ENCODE measurements at regions not wholly inside any gene's neighbourhood (a gene's known extent, or its start where the extent isn't known, plus 50 kb on each side); places are given as distances from the start of the nearest gene placed in this dataset.
"Not testable (repeated sequence)": the region's sequence is repeated elsewhere in the genome, so short reads cannot be mapped to it uniquely, and the experiment has no call there.

GRCh38 chr1:198986442-198986841, 347.6 kb downstream of the PTPRC start:
- no peak for DNase-seq

DNA sequence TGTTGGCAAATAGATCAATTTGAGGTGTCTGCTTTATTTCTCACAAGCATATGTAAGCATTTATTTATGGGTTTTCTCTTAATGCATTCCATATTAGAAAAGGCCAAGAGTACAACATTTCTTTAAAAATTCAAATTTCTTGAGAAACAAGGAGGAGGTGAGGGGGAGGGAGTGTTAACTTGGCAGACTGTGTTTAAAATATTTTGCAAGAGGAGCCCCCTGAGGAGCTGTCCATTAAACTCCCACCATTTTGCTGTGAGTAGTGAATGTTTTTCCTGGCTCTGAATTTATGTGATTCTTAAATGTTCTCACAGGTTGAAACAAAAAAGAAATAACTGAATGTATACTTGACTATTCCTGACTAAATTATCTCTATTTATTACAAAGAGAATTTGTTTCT, 363.8 kb downstream of the PTPRC start:
- DNase-seq: no peak

DNA sequence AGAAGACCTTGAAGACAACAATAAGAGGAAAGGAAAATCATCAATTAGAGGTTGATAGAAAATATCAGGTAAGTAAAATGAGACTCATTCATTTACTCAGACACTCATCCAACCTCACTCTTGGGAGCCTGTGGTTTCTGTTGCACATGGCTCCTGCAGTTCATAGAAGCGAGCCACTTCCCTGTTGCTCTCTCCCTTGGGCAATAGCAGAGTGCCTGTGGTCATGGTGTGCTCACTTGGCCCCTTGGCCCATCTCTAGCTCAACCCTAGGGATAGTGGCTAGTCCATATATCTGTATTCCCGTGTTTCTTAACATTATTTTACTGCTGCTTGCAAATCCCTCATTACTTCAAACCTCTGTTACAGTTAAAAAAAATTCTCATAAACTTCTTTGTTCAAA, 368.6 kb downstream of the PTPRC start:
- DNase-seq: no peak

DNA sequence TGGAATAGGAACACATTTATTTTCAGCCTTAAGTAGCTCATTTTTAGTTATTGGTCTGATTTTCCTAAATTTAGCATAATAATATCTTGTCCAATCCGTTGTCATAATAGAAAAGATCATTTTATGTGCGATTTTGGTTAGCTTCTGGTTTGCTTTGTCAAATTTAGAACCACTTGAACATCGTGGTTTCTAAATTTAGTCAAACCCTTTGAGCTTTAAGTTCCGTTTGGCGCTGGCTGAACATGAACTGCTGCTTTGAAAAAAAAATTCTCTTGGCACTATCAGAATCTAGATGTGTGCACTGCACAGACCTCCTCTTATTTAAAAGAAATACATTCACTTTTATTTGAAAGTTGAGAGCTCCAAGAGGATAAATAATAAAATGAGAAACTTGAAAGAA, 370.6 kb downstream of the PTPRC start:
- DNase-seq: no peak

DNA sequence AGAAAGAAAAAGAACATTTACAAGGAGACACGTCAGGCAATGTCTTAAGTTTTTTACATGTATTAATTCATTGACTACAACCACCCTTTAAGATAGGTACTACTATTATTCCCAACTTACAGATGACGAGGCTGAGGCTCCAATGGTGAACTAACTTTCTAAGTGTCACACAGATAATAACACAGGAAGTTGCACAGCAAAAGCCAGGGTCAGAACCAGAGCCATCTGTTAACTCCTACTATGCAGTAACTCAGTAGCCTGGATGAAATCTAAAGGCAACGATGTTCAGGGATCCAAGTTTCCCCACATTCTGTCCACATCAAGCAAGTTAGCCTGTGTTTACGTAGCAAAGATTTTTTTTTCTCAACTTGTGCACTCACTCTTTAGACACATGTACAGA, 371.7 kb downstream of the PTPRC start:
- no peak for DNase-seq

DNA sequence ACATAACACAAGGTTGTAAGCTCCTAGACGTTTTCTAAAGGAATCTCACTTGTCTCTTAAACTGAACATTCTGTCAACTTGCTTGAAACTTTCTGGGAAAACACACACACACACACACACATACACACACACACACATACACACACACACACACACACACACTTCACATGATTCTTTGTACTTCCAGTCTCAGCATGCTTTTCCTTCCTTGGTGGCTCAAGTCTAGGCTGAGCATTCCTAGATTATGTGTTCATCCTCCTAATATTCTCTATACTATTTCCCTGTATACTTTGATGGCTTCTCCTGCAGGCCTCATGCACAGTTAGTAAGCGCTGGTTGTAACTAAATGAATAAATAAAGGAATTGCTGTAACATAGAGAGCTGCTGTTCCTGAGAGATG, 372.1 kb downstream of the PTPRC start:
- DNase-seq: no peak

GRCh38 chr1:199015799-199016198, 377.0 kb downstream of the PTPRC start:
- no peak for DNase-seq

GRCh38 chr1:199018471-199019135, 379.8 kb downstream of the PTPRC start:
- DNase-seq: no peak

DNA sequence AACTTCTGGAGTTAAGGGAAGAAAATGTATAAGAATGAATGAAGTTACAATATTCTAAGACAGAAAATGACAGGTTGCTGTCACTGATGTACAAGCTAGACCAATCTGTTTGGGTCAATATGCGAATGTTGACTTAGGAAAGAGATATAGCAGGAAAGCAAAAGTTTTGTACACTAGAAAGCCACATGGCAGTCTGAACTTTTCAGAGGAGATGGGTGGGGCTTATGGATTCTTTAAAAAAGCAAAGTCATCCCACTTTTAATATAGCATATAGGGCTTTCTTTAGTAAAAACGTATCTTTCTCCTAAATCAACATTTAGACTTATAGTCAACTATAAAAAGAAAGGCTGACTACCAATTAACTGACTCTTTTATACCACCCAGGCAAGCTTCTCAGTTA, 381.2 kb downstream of the PTPRC start:
- no peak for DNase-seq

DNA sequence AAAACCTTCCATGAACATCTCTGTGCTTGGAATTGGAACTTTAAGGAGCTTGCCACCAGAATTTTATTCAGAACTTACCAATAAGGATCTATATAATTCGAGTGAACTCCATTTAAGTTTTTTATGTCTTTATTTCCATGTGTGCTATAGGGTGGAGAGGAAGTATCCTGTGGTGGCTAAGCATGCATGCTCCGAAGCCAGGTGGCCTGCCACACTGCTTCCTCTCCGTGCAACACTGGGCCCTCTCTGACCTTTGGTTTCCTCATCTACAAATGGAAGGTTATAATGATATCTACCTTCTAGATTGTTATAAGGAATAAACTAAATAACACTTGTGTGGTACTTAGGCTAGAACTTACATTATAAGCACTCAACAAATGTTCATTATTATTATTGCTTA, 382.1 kb downstream of the PTPRC start:
- DNase-seq: no peak

DNA sequence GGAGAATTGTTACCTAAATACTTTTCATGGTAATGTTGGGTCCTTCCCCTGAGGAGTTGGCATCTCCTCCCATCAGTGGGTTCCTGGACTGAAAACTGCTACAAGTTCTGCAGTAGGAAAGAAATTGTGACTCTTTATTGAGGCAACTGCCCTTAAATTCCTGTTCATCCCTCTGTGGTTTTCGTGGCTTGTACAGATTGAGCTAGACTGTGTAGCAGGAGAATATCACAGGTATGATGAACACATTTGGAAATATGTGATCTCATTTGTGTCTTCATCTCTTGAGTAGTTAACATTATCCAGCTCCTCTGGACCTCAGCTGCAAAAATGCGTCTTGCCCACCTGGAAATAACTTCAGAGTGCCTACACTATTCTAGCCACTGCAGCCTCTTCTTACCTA, 390.6 kb downstream of the PTPRC start:
- no peak for DNase-seq

DNA sequence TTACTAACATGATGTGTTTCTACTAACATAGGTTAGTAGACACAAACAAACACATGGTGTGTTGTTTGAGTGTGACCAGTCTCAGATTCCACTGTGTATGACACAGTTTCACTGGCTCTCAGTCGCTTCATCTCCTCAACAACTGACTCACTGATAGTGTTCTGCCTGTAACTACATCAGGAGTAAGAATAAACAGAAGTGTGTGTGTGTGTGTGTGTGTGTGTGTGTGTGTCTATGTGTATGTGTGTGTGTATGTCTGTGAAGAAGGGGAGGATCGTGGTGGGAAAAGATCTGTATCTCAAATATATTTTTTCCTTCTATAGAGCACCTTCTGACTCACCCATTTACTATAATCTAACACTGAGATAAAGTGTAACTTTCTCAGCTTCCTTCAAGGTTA, 391.0 kb downstream of the PTPRC start:
- DNase-seq: no peak

- DNase-seq: not testable (repeated sequence)
Measured at GRCh38 chr1:199030541-199030940, 391.7 kb downstream of the PTPRC start.

- not testable (repeated sequence) for DNase-seq
Measured at GRCh38 chr1:199031170-199031569, 392.3 kb downstream of the PTPRC start.

DNA sequence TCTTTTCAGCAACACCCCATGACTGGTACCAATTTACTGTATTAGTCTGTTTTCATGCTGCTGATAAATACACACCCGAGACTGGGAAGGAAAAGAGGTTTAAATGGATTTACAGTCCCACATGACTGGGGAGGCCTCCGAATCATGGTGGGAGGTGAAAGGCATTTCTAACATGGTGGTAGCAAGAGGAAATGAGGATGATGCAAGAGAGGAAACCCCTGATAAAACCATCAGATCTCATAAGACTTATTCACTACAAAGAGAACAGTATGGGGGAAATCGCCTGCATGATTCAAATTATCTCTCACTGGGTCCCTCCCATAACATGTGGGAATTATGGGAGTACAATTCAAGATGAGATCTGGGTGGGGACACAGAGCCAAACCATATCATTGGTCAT, 393.6 kb downstream of the PTPRC start:
- not testable (repeated sequence) for DNase-seq

- DNase-seq: no peak
Measured at GRCh38 chr1:199033661-199034060, 394.8 kb downstream of the PTPRC start.

- no peak for DNase-seq
Measured at GRCh38 chr1:199038156-199038555, 399.3 kb downstream of the PTPRC start.

DNA sequence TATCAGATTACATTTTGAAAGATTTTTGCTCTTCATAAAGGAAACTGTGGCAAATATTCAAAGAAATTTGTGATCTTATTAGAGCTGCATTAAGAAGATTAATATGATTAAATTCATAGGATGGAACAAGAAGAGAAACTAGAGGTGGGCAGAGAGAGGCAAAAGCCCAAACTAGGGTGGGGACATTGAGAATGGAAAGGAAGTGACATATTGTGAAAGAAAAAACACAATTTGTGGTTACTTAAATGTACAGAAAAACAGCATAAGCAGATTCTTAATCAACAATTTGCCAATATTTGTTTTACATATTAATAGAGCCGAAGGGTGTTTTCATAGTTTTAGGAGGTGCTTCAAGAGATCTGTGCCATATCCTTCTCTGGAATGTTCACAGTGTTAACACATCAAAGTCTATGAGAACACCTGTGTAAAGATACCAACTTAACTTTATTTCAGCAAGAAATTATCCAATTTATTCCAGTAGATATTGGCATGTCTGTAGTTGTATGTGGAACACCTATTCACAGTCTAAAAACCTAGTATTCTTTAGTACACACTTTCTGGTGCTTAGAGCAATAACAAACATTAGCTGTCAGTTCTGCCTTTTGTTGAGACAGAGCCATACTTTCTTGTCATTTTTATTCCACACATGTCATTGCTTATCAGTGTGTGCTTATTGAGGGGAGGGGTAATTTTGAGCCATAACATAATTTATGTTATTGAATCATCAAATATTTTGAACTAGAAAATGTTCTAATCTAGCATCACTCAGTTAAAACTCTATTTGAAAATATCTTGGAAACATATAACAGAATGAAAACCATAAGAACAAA, 401.5 kb downstream of the PTPRC start:
- DNase-seq: no peak

DNA sequence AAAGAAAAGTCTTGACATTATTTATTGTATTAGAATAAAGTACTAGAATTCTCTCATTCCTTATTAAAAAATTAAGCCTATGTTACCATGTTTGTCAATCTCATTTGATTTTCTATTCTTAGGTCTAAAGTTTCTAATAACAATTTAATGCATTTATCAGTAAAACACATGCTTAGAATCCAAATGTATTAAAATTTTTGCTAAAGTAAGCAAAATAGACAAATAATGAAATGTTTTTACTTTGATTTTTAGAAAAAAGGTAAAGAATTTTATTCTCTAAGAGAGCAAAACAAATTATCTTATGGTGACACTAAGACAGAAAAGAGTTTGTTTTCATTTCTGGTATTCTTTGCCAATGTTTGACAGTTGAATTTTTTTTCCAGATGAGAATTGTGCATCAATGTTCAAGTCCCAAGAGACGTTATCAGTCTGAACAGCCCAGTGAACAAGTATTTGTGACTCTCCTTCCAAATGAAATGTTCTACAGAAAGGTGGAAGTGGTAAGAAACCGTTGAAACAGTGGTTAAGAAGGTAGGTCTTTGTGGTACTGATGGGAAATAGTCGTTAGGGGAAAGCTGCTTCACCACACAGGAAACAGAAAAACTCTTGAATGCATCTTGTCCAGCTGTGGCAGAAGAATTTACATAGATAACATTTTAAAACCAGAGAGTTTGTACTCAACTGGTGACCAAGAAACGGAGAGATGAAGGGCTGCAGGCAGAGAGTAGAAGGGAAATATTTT, 402.5 kb downstream of the PTPRC start:
- no peak for DNase-seq

GRCh38 chr1:199042193-199042592, 403.4 kb downstream of the PTPRC start:
- DNase-seq: no peak

- DNase-seq: no peak
Measured at GRCh38 chr1:199044191-199044590, 405.4 kb downstream of the PTPRC start.

- no peak for DNase-seq
Measured at GRCh38 chr1:199046618-199047017, 407.8 kb downstream of the PTPRC start.

GRCh38 chr1:199054694-199055093, 415.9 kb downstream of the PTPRC start:
- no peak for DNase-seq

- DNase-seq: no peak
Measured at GRCh38 chr1:199057322-199057721, 418.5 kb downstream of the PTPRC start.

Data from NCI-H526 treated with DMSO at 0.1 percent for 48 hours (cell line).